ENCODE measurements at regions not wholly inside any gene's neighbourhood (a gene's known extent, or its start where the extent isn't known, plus 50 kb on each side); places are given as distances from the start of the nearest gene placed in this dataset.

DNA sequence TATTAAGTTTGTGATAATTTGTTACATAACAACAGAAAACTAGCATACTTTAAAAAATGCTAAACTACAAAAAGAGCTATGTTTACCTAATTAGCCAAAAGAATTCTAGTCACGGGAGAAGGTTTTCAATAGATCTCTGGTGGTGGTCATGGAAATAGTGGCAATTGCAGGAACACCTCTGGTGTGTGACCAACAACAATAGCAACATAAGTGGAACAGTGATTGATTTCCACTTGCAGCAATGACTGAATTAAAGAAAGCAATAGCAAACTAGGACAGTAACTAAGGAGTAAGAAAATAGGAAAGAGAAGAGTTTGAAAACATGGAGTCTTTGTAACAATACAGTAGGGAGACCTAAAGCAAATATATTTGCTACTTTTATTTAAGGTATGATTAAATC lies 171.3 kb upstream of the ADGRL4 start (continued):
- TF ChIP-seq TEAD4 (IDR thresholded peaks at IDR 0.05; ENCODE audit: low read depth, low read length) (no peak), GTF2F1 (IDR thresholded peaks at IDR 0.05; ENCODE audit: borderline replicate concordance, low read depth, low read length) (no peak), SAP30 (IDR thresholded peaks at IDR 0.05; ENCODE audit: insufficient read depth, insufficient replicate concordance, low read length) (no peak), MAFK (IDR thresholded peaks at IDR 0.05; ENCODE audit: low read depth, low read length) (no peak), RFX5 (IDR thresholded peaks at IDR 0.05; ENCODE audit: borderline replicate concordance, low read depth, low read length) (no peak), RBBP5 (IDR thresholded peaks at IDR 0.05; ENCODE audit: borderline replicate concordance, low read depth, low read length) (no peak), ASH2L (IDR thresholded peaks at IDR 0.05; ENCODE audit: low read length) (no peak)

Measured in H1 (cell line).